CD14-positive monocyte (primary cell): ENCODE measurements at regions not wholly inside any gene's neighbourhood (a gene's known extent, or its start where the extent isn't known, plus 50 kb on each side); places are given as distances from the start of the nearest gene placed in this dataset.

ENCODE experiments used
- DNase-seq, 3 donors: peaks; one replicate each; pipeline ENCODE4 v3.0.0-alpha.2; 2011 to 2022
- H2AFZ ChIP-seq: 2 replicates; pipeline ENCODE4 v1.6.0; 2012; ENCODE audit warnings: mild to moderate bottlenecking, low read depth, low read length, inconsistent platforms; ENCODE audit not compliant: insufficient read depth, poor library complexity, severe bottlenecking
- H3K27ac ChIP-seq, 2 donors: 1 replicate in 1 of 2; 2 replicates in 1 of 2; pipeline ENCODE4 v1.5.1; 2012 to 2013; ENCODE audit warnings: low read length in 2 of 2, control low read depth in 1 of 2, inconsistent platforms in 1 of 2, low read depth in 1 of 2, mild to moderate bottlenecking in 1 of 2
- H3K27me3 ChIP-seq, 2 donors: one replicate each; pipeline versions ENCODE4 v1.6.0 to v1.6.1; 2011 to 2013; ENCODE audit warnings: low read length in 2 of 2; ENCODE audit not compliant: control insufficient read depth in 2 of 2, insufficient read depth in 2 of 2
- H3K36me3 ChIP-seq, 2 donors: replicated peaks in 1 of 2; 1 replicate in 1 of 2; 2 replicates in 1 of 2; pipeline versions ENCODE4 v1.5.1 to v1.6.1; 2012 to 2013; ENCODE audit warnings: low read length in 2 of 2, control low read depth in 1 of 2, inconsistent platforms in 1 of 2, mild to moderate bottlenecking in 1 of 2; ENCODE audit not compliant: insufficient read depth in 2 of 2, control insufficient read depth in 1 of 2
- H3K4me1 ChIP-seq, 2 donors: 1 replicate in 1 of 2; 2 replicates in 1 of 2; pipeline versions ENCODE4 v1.5.1 to v1.6.1; 2012 to 2013; ENCODE audit warnings: low read length in 2 of 2, control low read depth in 1 of 2, inconsistent platforms in 1 of 2, mild to moderate bottlenecking in 1 of 2, moderate library complexity in 1 of 2; ENCODE audit not compliant: insufficient read depth in 2 of 2, control insufficient read depth in 1 of 2
- H3K4me2 ChIP-seq: replicated peaks from 2 replicates; pipeline ENCODE3; 2012; ENCODE audit warnings: low read length, moderate library complexity, mild to moderate bottlenecking; ENCODE audit not compliant: poor library complexity, severe bottlenecking; ENCODE audit errors: extremely low read depth
- H3K4me3 ChIP-seq, 3 experiments: fragments of 200-600 bp in 1 of 3; sonication (generic) in 1 of 3; replicated peaks in 1 of 3; 1 replicate in 2 of 3; 2 replicates in 1 of 3; pipeline ENCODE4 v1.5.1; 2011 to 2013; ENCODE audit warnings: low read length in 3 of 3, mild to moderate bottlenecking in 3 of 3, control low read depth in 2 of 3, low read depth in 2 of 3, inconsistent platforms in 1 of 3, moderate library complexity in 1 of 3
- H3K79me2 ChIP-seq: 2 replicates; pipeline ENCODE4 v1.6.0; 2012; ENCODE audit warnings: mild to moderate bottlenecking, control low read depth, inconsistent platforms, low read length, moderate library complexity; ENCODE audit not compliant: insufficient read depth
- H3K9ac ChIP-seq: 2 replicates; pipeline ENCODE4 v1.6.0; 2017; ENCODE audit warnings: low read length, mild to moderate bottlenecking; ENCODE audit not compliant: insufficient read depth, poor library complexity, severe bottlenecking
- H3K9me3 ChIP-seq, 2 donors: replicated peaks in 1 of 2; 1 replicate in 1 of 2; 2 replicates in 1 of 2; pipeline versions ENCODE4 v1.5.1 to v1.6.1; 2012 to 2013; ENCODE audit warnings: low read length in 2 of 2, control low read depth in 1 of 2; ENCODE audit not compliant: control insufficient read depth in 1 of 2, insufficient read depth in 1 of 2
- H4K20me1 ChIP-seq: 2 replicates; pipeline ENCODE4 v1.6.0; 2012; ENCODE audit warnings: mild to moderate bottlenecking, low read length, control low read depth, moderate library complexity; ENCODE audit not compliant: insufficient read depth
- H3K27ac Mint-ChIP-seq, 7 donors: one replicate each; pipeline ENCODE4 v1.8.0; 2020; ENCODE audit warnings: mild to moderate bottlenecking in 7 of 7, mixed read lengths in 7 of 7, moderate library complexity in 6 of 7, inconsistent platforms in 2 of 7
- H3K27me3 Mint-ChIP-seq, 3 donors: one replicate each; pipeline ENCODE4 v1.8.0; 2021 to 2022; ENCODE audit warnings: low read depth in 3 of 3, mild to moderate bottlenecking in 3 of 3, mixed read lengths in 3 of 3, moderate library complexity in 3 of 3, inconsistent platforms in 1 of 3
- H3K36me3 Mint-ChIP-seq, 2 donors: one replicate each; pipeline ENCODE4 v1.8.0; 2020; ENCODE audit warnings: mixed read lengths in 2 of 2, inconsistent platforms in 1 of 2, mild to moderate bottlenecking in 1 of 2
- H3K4me1 Mint-ChIP-seq: one replicate; pipeline ENCODE4 v1.8.0; 2020; ENCODE audit warnings: mild to moderate bottlenecking, mixed read lengths
- H3K4me3 Mint-ChIP-seq, 2 donors: one replicate each; pipeline ENCODE4 v1.8.0; 2020; ENCODE audit warnings: mild to moderate bottlenecking in 2 of 2, mixed read lengths in 2 of 2, moderate library complexity in 1 of 2
- H3K9me3 Mint-ChIP-seq, 7 donors: one replicate each; pipeline ENCODE4 v1.8.0; 2020 to 2022; ENCODE audit warnings: mixed read lengths in 7 of 7, mild to moderate bottlenecking in 6 of 7, moderate library complexity in 6 of 7, inconsistent platforms in 2 of 7
- CTCF ChIP-seq: fragments of 200-600 bp; IDR thresholded peaks from one replicate; pipeline ENCODE4 v1.8.0; 2022; ENCODE audit warnings: antibody characterized with exemption, mild to moderate bottlenecking
- WGBS: methylation state at CpG from one replicate; pipeline ENCODE4 v1.1.5; 2013; ENCODE audit warnings: missing lambda C conversion rate; ENCODE audit not compliant: insufficient coverage; 5-methylcytosine and 5-hydroxymethylcytosine counted together
- intact Hi-C, 2 donors: fragments of 100-400 bp; cut with micrococcal nuclease; formaldehyde crosslinking; loops; one replicate each; pipeline versions ENCODE4 v1.15.0 to v1.15.1; 2023

GRCh38 chr7:67588631-67589030 lies 592.0 kb downstream of the TYW1 start:
- H3K9me3 ChIP-seq = peaks cover 40 to 55% of the 10 kb centered on the region in 2 donors
- no peak overlapping the region for H3K4me3 Mint-ChIP-seq
- H3K4me1 Mint-ChIP-seq = no peaks in the 10 kb centered on the region
- H3K27ac ChIP-seq = no peak overlapping the region
- no peaks in the 10 kb centered on the region for H3K4me1 ChIP-seq
- WGBS = 86% methylated on average over 4 of the region's 5 CpGs
- H3K4me2 ChIP-seq = no peak overlapping the region
- no peak overlapping the region for H3K27ac Mint-ChIP-seq
- H3K27me3 Mint-ChIP-seq = no peaks in the 10 kb centered on the region
- H3K36me3 ChIP-seq = no peaks in the 10 kb centered on the region
- no peaks in the 10 kb centered on the region for H3K79me2 ChIP-seq
- no peak overlapping the region for H3K4me3 ChIP-seq
- TF ChIP-seq CTCF = no peak
- H3K27me3 ChIP-seq = no peaks in the 10 kb centered on the region
- H3K9ac ChIP-seq = no peak overlapping the region
- intact Hi-C loops = no loop called here
- peaks cover 10 to 26% (median 18%) of the 10 kb centered on the region in 7 donors for H3K9me3 Mint-ChIP-seq
- no peak overlapping the region for H2AFZ ChIP-seq
- DNase-seq = no peak
- no peaks in the 10 kb centered on the region for H3K36me3 Mint-ChIP-seq
- no peaks in the 10 kb centered on the region for H4K20me1 ChIP-seq

- Histone ChIP-seq H3K27ac (no peak overlapping the region), H3K4me1 (no peaks in the 10 kb centered on the region), H3K9ac (no peak overlapping the region), H3K36me3 (no peaks in the 10 kb centered on the region), H3K27me3 (no peaks in the 10 kb centered on the region), H4K20me1 (no peaks in the 10 kb centered on the region), H2AFZ (no peak overlapping the region), H3K79me2 (no peaks in the 10 kb centered on the region), H3K4me3 (no peak overlapping the region), H3K4me2 (no peak overlapping the region), H3K9me3 (peaks cover 38 to 50% of the 10 kb centered on the region in 2 donors)
- Mint-ChIP-seq H3K27me3 (no peaks in the 10 kb centered on the region), H3K27ac (no peak overlapping the region), H3K4me3 (no peak overlapping the region), H3K36me3 (no peaks in the 10 kb centered on the region), H3K9me3 (peaks cover 7 to 25% (median 14%) of the 10 kb centered on the region in 7 donors), H3K4me1 (no peaks in the 10 kb centered on the region)
- TF ChIP-seq CTCF = no peak
- 100% methylated on average over 4 of the region's 10 CpGs for WGBS
- DNase-seq = no peak
- intact Hi-C loops = no loop called here
These were observed 592.5 kb downstream of the TYW1 start for GRCh38 chr7:67589183-67589582.
